GM20431 (cell line): ENCODE measurements at regions not wholly inside any gene's neighbourhood (a gene's known extent, or its start where the extent isn't known, plus 50 kb on each side); places are given as distances from the start of the nearest gene placed in this dataset.

Source experiments
- in situ Hi-C: fragments of 300-500 bp; cut with MseI, MboI; formaldehyde crosslinking; loops from one replicate; pipeline ENCODE4 v1.15.0; 2020; ENCODE audit warnings: low sequenced_read_pairs; ENCODE audit not compliant: unreplicated experiment

- in situ Hi-C loops: no loop called here
Observed at GRCh38 chr1:195495720-195496635, 1112.3 kb downstream of the KCNT2 start.

- in situ Hi-C loops: no loop called here
Observed at GRCh38 chr1:195482137-195482536, 1126.1 kb downstream of the KCNT2 start.

GRCh38 chr1:195481293-195481692 lies 1126.9 kb downstream of the KCNT2 start:
- in situ Hi-C loops: no loop called here

GRCh38 chr1:195475568-195475967 lies 1132.7 kb downstream of the KCNT2 start:
- in situ Hi-C loops: no loop called here

GRCh38 chr1:195472291-195472690 lies 1135.9 kb downstream of the KCNT2 start:
- in situ Hi-C loops: no loop called here

GRCh38 chr1:195466639-195467038 lies 1141.6 kb downstream of the KCNT2 start:
- in situ Hi-C loops: no loop called here

GRCh38 chr1:195462646-195463045 lies 1145.6 kb downstream of the KCNT2 start:
- in situ Hi-C loops: no loop called here

- in situ Hi-C loops: no loop called here
Observed at GRCh38 chr1:195462152-195462551, 1146.1 kb downstream of the KCNT2 start.

GRCh38 chr1:195458365-195458764 lies 1149.9 kb downstream of the KCNT2 start:
- in situ Hi-C loops: no loop called here

- in situ Hi-C loops: no loop called here
Observed at GRCh38 chr1:195450794-195451193, 1157.4 kb downstream of the KCNT2 start.

GRCh38 chr1:195439661-195440060 lies 1168.6 kb downstream of the KCNT2 start:
- in situ Hi-C loops: no loop called here

- in situ Hi-C loops: no loop called here
Observed at GRCh38 chr1:195434566-195435203, 1173.6 kb downstream of the KCNT2 start.

GRCh38 chr1:195430826-195431225 lies 1177.4 kb downstream of the KCNT2 start:
- in situ Hi-C loops: no loop called here

GRCh38 chr1:195428927-195429326 lies 1179.3 kb downstream of the KCNT2 start:
- in situ Hi-C loops: no loop called here

- in situ Hi-C loops: no loop called here
Observed at GRCh38 chr1:195415584-195415983, 1192.7 kb downstream of the KCNT2 start.

- in situ Hi-C loops: no loop called here
Observed at GRCh38 chr1:195394567-195394966, 1213.7 kb downstream of the KCNT2 start.

- in situ Hi-C loops: no loop called here
Observed at GRCh38 chr1:195376190-195376589, 1232.0 kb downstream of the KCNT2 start.

GRCh38 chr1:195373856-195374255 lies 1234.4 kb downstream of the KCNT2 start:
- in situ Hi-C loops: no loop called here

- in situ Hi-C loops: no loop called here
Observed at GRCh38 chr1:195345149-195345548, 1263.1 kb downstream of the KCNT2 start.

GRCh38 chr1:195337646-195338045 lies 1270.6 kb downstream of the KCNT2 start:
- in situ Hi-C loops: no loop called here

- in situ Hi-C loops: no loop called here
Observed at GRCh38 chr1:195336812-195337211, 1271.4 kb downstream of the KCNT2 start.
